HG03066 (cell line): ENCODE measurements at regions not wholly inside any gene's neighbourhood (a gene's known extent, or its start where the extent isn't known, plus 50 kb on each side); places are given as distances from the start of the nearest gene placed in this dataset.
A peak's percentile ranks its signal among the peaks of the same experiment; 100 is the strongest.
"Not testable (repeated sequence)": the region's sequence is repeated elsewhere in the genome, so short reads cannot be mapped to it uniquely, and the experiment has no call there.

Experiments used
- ATAC-seq: cut with Tn5 transposase; IDR thresholded peaks from one replicate; pipeline ENCODE4 v1.9.1; 2021; ENCODE audit warnings: low read depth; ENCODE audit not compliant: unreplicated experiment

GRCh38 chr4:164529058-164529457 is 224.9 kb upstream of the SMIM31 start:
- ATAC-seq: no peak

GRCh38 chr4:164529486-164529885 is 224.4 kb upstream of the SMIM31 start:
- no peak for ATAC-seq

GRCh38 chr4:164531336-164531735 is 222.6 kb upstream of the SMIM31 start:
- ATAC-seq: no peak

GRCh38 chr4:164536814-164537213 is 217.1 kb upstream of the SMIM31 start:
- no peak for ATAC-seq

GRCh38 chr4:164538097-164538496 is 215.8 kb upstream of the SMIM31 start:
- no peak for ATAC-seq

- ATAC-seq: no peak
Measured at GRCh38 chr4:164540987-164541386, 212.9 kb upstream of the SMIM31 start.

- no peak for ATAC-seq
Measured at GRCh38 chr4:164542431-164542830, 211.5 kb upstream of the SMIM31 start.

- ATAC-seq: no peak
Measured at GRCh38 chr4:164550989-164551712, 202.8 kb upstream of the SMIM31 start.

- ATAC-seq: no peak
Measured at GRCh38 chr4:164551713-164552040, 202.3 kb upstream of the SMIM31 start.

- ATAC-seq: no peak
Measured at GRCh38 chr4:164571593-164572390, 182.1 kb upstream of the SMIM31 start.

- ATAC-seq: no peak
Measured at GRCh38 chr4:164572877-164573279, 181.1 kb upstream of the SMIM31 start.

- ATAC-seq: no peak
Measured at GRCh38 chr4:164575861-164576260, 178.1 kb upstream of the SMIM31 start.

- ATAC-seq: no peak
Measured at GRCh38 chr4:164579270-164579942, 174.5 kb upstream of the SMIM31 start.

- no peak for ATAC-seq
Measured at GRCh38 chr4:164591666-164592065, 162.3 kb upstream of the SMIM31 start.

GRCh38 chr4:164595751-164596150 is 158.2 kb upstream of the SMIM31 start:
- no peak for ATAC-seq

- no peak for ATAC-seq
Measured at GRCh38 chr4:164596318-164596878, 157.5 kb upstream of the SMIM31 start.

GRCh38 chr4:164596927-164597326 is 157.0 kb upstream of the SMIM31 start:
- ATAC-seq: no peak

GRCh38 chr4:164601653-164602052 is 152.3 kb upstream of the SMIM31 start:
- no peak for ATAC-seq

- not testable (repeated sequence) for ATAC-seq
Measured at GRCh38 chr4:164605791-164606190, 148.1 kb upstream of the SMIM31 start.

GRCh38 chr4:164606478-164606877 is 147.5 kb upstream of the SMIM31 start:
- ATAC-seq: peak; percentile 89

- ATAC-seq: no peak
Measured at GRCh38 chr4:164613256-164613655, 140.7 kb upstream of the SMIM31 start.
